ENCODE measurements at regions not wholly inside any gene's neighbourhood (a gene's known extent, or its start where the extent isn't known, plus 50 kb on each side); places are given as distances from the start of the nearest gene placed in this dataset.

DNA sequence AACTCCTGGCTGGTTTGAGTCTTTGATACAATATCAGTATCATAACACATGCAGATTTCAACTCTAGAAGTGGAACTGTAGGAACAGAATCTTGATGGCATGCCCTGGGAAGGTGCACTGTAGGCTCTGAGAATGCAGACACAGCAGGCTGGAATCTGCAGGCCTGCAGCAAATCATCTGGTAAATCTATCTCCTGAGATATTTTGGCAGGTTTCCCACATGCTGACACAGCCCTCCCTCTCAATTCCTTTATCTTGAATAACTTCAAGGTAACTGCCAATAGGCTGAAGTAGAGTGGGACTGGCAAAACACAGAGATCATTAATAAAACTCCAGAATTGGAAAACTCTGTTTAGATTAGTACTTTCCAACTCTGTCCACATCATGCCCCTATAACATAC, 177.8 kb upstream of the PCSK5 start:
- Histone ChIP-seq H3K4me1 (ENCODE audit: control insufficient read depth in 1 of 2, insufficient read depth in 2 of 2, low read depth in 1 of 2, low read length in 1 of 2) (no peaks in the 10 kb centered on the region), H2AFZ (ENCODE audit: low read depth) (no peak overlapping the region), H3F3A (replicated peaks; ENCODE audit: insufficient read depth) (no peaks in the 10 kb centered on the region), H3K4me3 (ENCODE audit: low read depth in 2 of 2, low read length in 1 of 2) (no peak overlapping the region), H3K27ac (ENCODE audit: low read depth in 2 of 2, low read length in 1 of 2) (no peak overlapping the region), H3K36me3 (replicated peaks in 1 of 2; ENCODE audit: control insufficient read depth in 1 of 2, insufficient read depth in 2 of 2, low read length in 1 of 2) (no peaks in the 10 kb centered on the region), H4K20me1 (ENCODE audit: insufficient read depth) (no peaks in the 10 kb centered on the region), H3K9me3 (no peaks in the 10 kb centered on the region; the same call in 1 of the 2 replicates), H3K4me2 (no peak overlapping the region), H3K79me2 (ENCODE audit: insufficient read depth) (no peaks in the 10 kb centered on the region), H3K27me3 (ENCODE audit: insufficient read depth) (no peaks in the 10 kb centered on the region), H3K9ac (no peak overlapping the region), H3K9me2 (no peaks in the 10 kb centered on the region)
- DNase-seq: no peak
- ChIA-PET POLR2A (no interaction called here), CTCF (no interaction called here)
- TF ChIP-seq RCOR1 (IDR thresholded peaks at IDR 0.05; ENCODE audit: low read length) (no peak), ELF1 (IDR thresholded peaks at IDR 0.05) (no peak), RAD21 (IDR thresholded peaks at IDR 0.05; ENCODE audit: low read length) (no peak)
- TF ChIP-seq, protein P1, sequence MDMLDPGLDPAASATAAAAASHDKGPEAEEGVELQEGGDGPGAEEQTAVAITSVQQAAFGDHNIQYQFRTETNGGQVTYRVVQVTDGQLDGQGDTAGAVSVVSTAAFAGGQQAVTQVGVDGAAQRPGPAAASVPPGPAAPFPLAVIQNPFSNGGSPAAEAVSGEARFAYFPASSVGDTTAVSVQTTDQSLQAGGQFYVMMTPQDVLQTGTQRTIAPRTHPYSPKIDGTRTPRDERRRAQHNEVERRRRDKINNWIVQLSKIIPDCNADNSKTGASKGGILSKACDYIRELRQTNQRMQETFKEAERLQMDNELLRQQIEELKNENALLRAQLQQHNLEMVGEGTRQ (IDR thresholded peaks at IDR 0.05; ENCODE audit: borderline replicate concordance, low read depth, low read length): no peak

DNA sequence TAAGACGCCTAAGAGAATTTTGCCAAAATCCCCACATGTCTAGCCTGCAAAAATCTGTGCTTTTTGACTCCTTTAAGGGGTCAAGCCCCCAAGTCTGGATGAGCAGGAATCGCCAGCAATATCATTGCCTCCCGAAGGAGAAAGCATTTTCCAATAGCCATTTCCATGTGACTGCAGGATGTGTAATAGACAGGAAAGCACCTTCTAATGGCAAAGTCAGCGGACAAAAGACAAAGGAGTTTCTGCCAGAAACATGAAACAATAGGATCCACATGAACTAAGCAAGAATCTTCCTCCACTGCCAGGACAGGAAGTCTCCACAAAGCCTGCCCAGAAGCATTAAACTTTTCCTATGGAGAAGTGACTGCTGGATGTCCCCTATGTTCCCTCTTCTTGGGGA, 177.1 kb upstream of the PCSK5 start:
- H3K9ac ChIP-seq: no peak overlapping the region
- ChIA-PET CTCF (no interaction called here), POLR2A (no interaction called here)
- no peaks in the 10 kb centered on the region for H3K4me1 ChIP-seq (ENCODE audit: control insufficient read depth in 1 of 2, insufficient read depth in 2 of 2, low read depth in 1 of 2, low read length in 1 of 2)
- no peak overlapping the region for H3K27ac ChIP-seq (ENCODE audit: low read depth in 2 of 2, low read length in 1 of 2)
- H3K4me3 ChIP-seq (ENCODE audit: low read depth in 2 of 2, low read length in 1 of 2): no peak overlapping the region
- WGBS (ENCODE audit: low lambda C conversion rate): 2% methylated on average over 4 of the region's 4 CpGs
- no peak overlapping the region for H2AFZ ChIP-seq (ENCODE audit: low read depth)
- TF ChIP-seq RXRA (IDR thresholded peaks at IDR 0.05; ENCODE audit: borderline replicate concordance, low read depth) (no peak), POLR2AphosphoS5 (IDR thresholded peaks at IDR 0.05; ENCODE audit: low read depth, low read length) (no peak), GABPA (IDR thresholded peaks at IDR 0.05; ENCODE audit: low read depth) (no peak)
- TF ChIP-seq, protein P2, sequence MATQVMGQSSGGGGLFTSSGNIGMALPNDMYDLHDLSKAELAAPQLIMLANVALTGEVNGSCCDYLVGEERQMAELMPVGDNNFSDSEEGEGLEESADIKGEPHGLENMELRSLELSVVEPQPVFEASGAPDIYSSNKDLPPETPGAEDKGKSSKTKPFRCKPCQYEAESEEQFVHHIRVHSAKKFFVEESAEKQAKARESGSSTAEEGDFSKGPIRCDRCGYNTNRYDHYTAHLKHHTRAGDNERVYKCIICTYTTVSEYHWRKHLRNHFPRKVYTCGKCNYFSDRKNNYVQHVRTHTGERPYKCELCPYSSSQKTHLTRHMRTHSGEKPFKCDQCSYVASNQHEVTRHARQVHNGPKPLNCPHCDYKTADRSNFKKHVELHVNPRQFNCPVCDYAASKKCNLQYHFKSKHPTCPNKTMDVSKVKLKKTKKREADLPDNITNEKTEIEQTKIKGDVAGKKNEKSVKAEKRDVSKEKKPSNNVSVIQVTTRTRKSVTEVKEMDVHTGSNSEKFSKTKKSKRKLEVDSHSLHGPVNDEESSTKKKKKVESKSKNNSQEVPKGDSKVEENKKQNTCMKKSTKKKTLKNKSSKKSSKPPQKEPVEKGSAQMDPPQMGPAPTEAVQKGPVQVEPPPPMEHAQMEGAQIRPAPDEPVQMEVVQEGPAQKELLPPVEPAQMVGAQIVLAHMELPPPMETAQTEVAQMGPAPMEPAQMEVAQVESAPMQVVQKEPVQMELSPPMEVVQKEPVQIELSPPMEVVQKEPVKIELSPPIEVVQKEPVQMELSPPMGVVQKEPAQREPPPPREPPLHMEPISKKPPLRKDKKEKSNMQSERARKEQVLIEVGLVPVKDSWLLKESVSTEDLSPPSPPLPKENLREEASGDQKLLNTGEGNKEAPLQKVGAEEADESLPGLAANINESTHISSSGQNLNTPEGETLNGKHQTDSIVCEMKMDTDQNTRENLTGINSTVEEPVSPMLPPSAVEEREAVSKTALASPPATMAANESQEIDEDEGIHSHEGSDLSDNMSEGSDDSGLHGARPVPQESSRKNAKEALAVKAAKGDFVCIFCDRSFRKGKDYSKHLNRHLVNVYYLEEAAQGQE (IDR thresholded peaks at IDR 0.05; ENCODE audit: low read depth, low read length): no peak
- TF ChIP-seq, protein P3, sequence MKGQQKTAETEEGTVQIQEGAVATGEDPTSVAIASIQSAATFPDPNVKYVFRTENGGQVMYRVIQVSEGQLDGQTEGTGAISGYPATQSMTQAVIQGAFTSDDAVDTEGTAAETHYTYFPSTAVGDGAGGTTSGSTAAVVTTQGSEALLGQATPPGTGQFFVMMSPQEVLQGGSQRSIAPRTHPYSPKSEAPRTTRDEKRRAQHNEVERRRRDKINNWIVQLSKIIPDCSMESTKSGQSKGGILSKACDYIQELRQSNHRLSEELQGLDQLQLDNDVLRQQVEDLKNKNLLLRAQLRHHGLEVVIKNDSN (IDR thresholded peaks at IDR 0.05; ENCODE audit: borderline replicate concordance, low read depth): no peak
- H3K4me2 ChIP-seq: no peak overlapping the region
- no peaks in the 10 kb centered on the region for H3K9me2 ChIP-seq
- no peaks in the 10 kb centered on the region for H3K79me2 ChIP-seq (ENCODE audit: insufficient read depth)
- no peak for DNase-seq
- H3K27me3 ChIP-seq (ENCODE audit: insufficient read depth): no peaks in the 10 kb centered on the region
- H3K9me3 ChIP-seq: no peaks in the 10 kb centered on the region; the same call in 1 of the 2 replicates
- H3K36me3 ChIP-seq (replicated peaks in 1 of 2; ENCODE audit: control insufficient read depth in 1 of 2, insufficient read depth in 2 of 2, low read length in 1 of 2): no peaks in the 10 kb centered on the region
- H3F3A ChIP-seq (replicated peaks; ENCODE audit: insufficient read depth): no peaks in the 10 kb centered on the region
- H4K20me1 ChIP-seq (ENCODE audit: insufficient read depth): no peaks in the 10 kb centered on the region
